ENCODE measurements at regions not wholly inside any gene's neighbourhood (a gene's known extent, or its start where the extent isn't known, plus 50 kb on each side); places are given as distances from the start of the nearest gene placed in this dataset.
"Not testable (repeated sequence)": the region's sequence is repeated elsewhere in the genome, so short reads cannot be mapped to it uniquely, and the experiment has no call there.

- DNase-seq = no peak
Observed at GRCh38 chr5:68679041-68679440, 414.8 kb upstream of the SLC30A5 start.

DNA sequence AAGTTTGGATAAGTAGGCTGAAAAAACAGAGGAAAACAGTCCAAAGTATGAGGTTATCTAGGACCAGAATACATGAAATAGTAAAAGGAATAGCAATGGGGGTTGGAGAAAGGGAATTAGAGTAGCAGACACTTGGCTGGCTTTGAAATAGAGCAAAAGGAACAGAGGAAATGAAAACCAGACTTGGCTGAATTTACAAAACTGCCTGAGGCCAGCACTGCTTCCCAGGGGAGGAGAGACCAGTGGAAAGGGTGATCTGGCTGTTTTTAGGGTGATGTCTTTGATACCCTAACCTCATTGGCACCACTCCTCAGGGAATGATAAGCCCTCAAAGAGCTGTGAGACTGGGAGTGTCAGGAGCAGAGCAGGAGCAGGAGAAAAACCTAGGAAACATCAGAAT lies 413.4 kb upstream of the SLC30A5 start:
- no peak for DNase-seq

DNA sequence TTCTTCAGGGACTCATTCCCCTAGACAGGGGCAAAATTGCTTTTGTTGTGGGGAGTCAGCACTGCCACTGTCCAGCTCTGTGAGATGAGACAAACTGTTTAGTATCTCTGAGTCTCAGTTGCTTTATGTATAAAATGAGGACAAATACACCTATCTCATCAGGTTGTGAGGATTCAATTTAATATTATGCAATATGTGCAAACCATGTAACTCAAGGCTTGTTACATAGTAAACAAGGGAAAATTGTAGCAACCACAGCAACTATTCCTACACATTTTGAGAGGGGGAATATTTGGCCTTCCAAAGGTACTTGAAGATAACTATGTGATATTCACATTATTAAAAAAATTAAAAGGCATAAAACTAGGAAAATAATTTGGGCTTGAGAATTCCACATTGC lies 411.9 kb upstream of the SLC30A5 start:
- DNase-seq = no peak

DNA sequence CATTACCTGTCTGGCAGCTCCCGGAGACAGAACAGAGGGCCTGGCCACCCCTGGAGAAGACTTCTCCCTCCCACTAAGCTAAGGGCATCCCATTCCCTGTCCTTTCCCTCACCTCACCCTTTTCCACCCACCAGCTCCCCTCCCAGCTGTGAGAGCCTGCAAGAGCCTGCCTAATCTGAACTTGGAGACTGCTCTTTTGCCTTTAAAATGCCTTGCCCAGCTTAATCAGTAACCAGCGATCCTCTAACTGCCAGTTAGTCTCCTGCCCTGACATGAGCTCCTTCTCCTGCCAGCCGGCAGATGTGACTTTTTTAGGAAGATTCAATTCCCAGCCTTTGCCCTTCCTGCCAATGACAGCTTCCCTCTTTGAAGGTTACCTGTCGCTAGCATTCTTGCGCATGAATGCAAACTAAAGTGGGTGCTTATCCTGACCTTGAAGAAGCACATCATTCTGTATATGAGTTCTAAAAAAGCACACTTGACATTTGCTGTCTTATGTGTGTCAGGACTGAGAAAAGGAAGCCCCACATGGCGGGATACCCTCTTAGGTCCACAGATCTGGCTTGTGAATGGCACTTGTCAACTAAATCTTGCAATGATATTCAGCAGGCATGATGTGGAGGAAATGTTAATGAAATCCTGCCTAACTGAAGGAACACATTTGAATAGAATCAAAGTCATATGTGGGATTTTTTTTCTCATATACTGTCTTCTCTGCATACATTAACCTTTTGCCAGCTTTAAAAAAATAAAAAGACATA lies 411.2 kb upstream of the SLC30A5 start:
- DNase-seq = no peak

GRCh38 chr5:68683632-68684036 lies 410.2 kb upstream of the SLC30A5 start:
- DNase-seq = no peak

DNA sequence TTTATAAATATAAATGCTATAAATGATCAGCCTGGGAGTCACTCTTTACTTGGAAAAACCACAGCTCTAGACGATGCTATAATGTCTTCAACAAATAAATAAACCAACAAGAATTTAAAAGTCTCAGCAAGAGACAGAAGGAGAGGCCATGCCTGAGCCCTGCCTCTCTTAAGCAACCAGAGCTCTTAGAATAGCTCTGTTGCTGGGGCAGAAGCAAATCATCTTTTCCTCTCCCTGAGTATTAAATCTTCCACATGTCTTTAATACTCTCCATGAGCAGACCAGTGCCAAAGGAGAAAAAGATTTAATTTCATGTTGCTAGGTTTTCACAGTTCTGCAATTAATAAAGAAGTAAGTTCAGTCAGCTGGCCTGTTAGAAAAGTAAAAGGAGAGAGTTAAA lies 408.0 kb upstream of the SLC30A5 start:
- no peak for DNase-seq

DNA sequence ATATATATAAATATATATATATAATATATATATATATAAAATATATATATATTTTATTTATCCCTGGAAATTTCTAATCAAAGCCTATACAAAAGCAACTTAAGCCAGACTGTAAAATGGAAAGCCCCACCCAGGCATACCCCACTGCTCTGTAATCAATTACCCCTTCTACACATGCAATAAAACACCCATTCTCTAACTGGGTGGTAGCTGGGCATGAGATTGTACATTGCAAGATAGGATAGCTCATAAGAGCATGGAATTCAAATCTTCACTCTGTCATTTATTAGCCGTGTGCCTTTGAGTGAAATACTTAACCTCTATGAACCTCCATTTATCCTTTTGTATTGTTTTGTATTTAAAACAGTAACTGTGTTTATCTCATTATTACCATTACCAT lies 405.3 kb upstream of the SLC30A5 start:
- DNase-seq = no peak

DNA sequence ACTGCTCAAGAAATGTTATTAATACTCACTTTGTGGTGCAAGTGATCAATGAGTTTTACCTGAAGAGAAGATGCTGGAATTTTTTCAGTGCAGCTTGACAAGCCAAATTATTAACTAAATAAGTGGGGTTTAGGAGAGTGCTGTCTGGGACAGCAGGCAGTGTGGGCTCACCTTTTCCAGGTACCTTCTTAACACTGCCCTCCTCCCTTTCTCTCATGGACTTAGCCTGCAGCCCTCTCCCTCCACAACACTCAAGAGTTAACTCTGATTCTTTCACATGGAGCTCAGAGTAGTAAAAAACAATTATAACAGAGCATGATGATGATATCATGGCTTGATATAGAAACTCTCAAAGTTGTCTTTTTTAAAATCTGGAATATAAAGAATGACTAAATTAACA lies 404.8 kb upstream of the SLC30A5 start:
- no peak for DNase-seq

- not testable (repeated sequence) for DNase-seq
Observed at GRCh38 chr5:68691874-68692273, 401.9 kb upstream of the SLC30A5 start.

GRCh38 chr5:68698025-68698940 lies 395.5 kb upstream of the SLC30A5 start:
- no peak for DNase-seq

DNA sequence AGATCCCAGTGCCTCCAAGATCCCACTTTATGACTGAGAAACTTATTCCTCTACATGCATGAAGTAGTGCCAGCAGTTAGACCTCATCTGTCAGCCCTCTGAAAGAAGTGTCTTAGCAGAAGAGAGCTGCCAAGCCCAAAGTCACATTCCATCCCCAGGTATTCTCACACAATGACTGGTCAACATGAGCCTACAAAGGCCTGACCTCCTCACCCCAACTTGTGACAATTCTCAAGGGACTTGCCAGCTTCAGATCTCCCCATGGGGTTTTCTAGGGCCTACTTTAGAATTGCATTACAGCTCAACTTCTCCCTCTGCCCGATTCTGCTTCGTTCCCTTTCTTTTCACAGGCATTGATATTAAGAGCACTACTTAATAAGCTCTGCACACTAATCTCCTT lies 393.8 kb upstream of the SLC30A5 start:
- DNase-seq = no peak

DNA sequence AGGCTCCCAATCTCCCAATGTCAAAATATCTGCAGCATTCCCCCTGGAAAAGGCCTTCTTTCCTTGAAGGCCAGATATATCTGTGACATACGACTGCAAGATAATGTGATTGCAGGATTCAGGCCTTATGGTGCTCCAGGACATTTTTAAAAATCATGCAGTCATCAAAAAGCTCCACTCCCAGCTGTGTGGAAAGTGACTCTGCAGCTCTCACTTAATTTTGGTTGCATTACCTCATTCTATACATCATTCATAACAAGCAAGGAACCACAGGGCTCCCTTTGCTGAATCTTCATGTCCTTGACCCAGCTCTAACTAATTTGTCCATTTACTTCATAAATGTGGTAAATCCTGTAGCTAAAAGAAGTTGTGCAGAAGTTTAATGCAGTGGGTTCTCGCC lies 386.2 kb upstream of the SLC30A5 start:
- no peak for DNase-seq

DNA sequence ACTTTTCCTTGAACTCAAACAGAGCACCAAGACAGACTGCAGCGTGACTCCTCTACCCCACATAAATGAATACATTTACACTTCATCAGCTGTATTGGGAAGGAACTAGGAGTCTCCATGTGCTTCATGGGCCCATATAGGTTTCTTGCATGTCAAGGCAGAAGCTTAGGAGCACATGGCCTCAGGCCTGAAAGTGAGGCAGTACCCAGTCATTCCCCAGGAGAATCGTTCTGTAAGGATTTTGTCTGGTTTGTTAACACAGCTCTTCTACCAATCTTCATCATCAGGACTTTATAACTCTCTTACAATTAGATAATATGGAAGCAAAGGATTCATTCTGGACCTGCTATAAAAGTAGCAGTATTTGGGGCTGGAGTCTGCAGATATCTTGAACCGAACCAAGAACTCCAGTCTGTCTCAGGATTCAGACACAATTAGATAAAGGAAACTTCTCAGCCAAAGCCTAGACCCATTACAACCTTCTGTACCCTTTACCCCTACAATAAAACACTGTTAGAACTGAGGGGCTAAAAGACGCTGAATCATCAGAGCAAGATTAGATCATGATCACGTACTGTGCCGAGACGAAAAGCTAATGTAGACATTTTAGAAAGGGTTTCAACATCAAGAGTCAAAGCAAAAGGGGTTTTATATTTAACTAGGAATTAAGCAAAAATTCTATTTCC lies 385.5 kb upstream of the SLC30A5 start:
- no peak for DNase-seq

- DNase-seq = no peak
Observed at GRCh38 chr5:68708842-68709170, 385.0 kb upstream of the SLC30A5 start.

DNA sequence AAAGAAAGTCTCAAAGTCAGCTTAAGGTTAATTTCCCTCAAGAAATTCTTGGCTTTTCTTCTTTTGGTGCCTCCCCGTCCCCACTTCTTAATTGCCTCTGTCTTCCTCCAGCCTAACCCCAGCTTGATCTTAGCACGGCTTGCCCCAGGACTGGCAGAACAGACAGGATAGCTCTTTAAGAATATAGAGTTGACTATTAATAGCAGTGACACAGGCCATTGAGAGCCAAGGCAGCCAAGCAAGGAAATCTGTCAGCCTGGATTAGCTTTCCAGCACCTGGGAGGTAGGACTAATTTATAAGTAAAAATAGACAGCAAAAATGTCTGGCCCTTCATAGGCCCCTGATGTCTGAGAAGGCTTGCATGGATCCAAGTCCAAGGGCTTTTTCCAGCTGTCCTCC lies 384.6 kb upstream of the SLC30A5 start:
- DNase-seq = no peak

DNA sequence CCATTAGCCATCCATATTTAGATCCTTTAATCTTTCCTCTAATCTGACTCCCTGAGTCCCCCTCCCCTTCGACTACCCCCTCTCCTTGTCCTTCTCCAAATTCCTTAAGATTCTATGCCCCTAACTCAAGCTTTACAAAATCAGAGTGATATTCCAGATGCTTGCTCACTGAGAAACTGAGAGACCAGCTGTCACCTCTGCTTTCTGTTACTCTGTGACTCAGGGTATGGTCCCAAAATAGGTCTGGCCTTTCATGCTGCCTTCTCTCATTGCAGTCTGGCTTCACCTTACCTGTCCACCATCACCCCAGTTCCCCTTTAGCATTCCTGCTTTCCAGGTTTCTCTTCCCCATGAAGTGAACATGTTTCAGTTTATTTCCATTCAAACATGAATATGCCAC lies 383.3 kb upstream of the SLC30A5 start:
- DNase-seq = no peak

DNA sequence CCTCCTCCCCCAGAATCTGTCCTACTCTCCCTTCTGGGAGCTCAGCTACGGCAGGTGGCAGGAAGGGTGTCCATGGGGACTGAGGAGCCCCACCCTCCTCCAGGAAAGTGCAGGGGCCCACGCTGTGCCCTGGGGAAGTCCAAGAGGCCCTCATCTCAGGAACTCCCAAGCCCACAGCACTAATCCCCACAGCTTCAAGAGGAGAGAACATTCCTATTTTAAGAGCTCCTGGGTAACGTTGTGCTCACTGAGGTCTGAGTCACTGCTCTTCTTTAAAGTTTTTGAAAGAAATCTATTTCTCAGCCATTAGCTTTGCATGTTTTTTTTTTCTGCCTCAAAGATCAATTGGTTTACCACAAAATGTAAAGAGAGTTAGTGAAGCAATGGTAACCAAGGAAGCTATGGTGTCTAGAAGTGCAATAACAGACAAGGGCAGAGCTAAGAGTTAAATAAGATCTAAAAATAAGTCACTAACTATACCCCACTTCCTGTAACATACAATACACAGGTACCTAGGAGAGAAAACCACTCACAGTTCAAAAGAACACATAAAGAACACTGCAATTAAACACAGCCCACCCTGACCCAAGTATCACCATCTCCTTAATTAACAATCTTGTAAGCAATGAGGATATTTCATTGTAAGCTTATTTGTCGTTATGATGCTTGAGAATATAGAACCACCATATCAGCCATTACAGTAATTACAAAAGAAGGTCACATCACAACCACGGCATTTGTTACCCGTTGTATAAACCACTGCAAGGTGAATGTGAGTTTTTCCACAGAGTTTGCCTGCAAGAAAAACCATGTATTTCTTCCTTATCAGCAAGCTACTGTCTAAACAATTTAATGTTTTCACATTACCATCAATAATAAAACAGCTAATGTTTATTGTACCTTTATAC lies 382.3 kb upstream of the SLC30A5 start:
- DNase-seq = no peak

- DNase-seq = no peak
Observed at GRCh38 chr5:68714810-68715209, 379.0 kb upstream of the SLC30A5 start.

GRCh38 chr5:68720884-68721610 lies 372.8 kb upstream of the SLC30A5 start:
- DNase-seq = no peak

GRCh38 chr5:68722357-68722756 lies 371.5 kb upstream of the SLC30A5 start:
- DNase-seq = no peak

GRCh38 chr5:68725905-68726683 lies 367.7 kb upstream of the SLC30A5 start:
- DNase-seq = no peak

Data from CD4-positive, alpha-beta T cell treated with Interleukin-15 for 1 hour (primary cell).